MM.1S (cell line): ENCODE measurements at regions not wholly inside any gene's neighbourhood (a gene's known extent, or its start where the extent isn't known, plus 50 kb on each side); places are given as distances from the start of the nearest gene placed in this dataset.

Experiments
- DNase-seq: peaks from one replicate; pipeline ENCODE4 v3.0.0-alpha.2; 2015
- H2AFZ ChIP-seq: fragments of 300-600 bp; sonication (generic); 2 replicates; pipeline ENCODE4 v1.6.0; 2016; ENCODE audit warnings: antibody characterized with exemption, low read length
- H3F3A ChIP-seq: fragments of 300-600 bp; sonication (generic); 2 replicates; pipeline ENCODE4 v1.6.1; 2016; ENCODE audit warnings: mild to moderate bottlenecking, antibody characterized with exemption, low read length, moderate library complexity, mixed read lengths; ENCODE audit not compliant: insufficient read depth
- H3K27ac ChIP-seq: fragments of 300-600 bp; sonication (generic); 2 replicates; pipeline ENCODE4 v1.5.1; 2016; ENCODE audit warnings: mild to moderate bottlenecking, low read length
- H3K27me3 ChIP-seq: fragments of 300-600 bp; sonication (generic); replicated peaks from 2 replicates; pipeline ENCODE4 v1.6.0; 2016; ENCODE audit warnings: low read length; ENCODE audit not compliant: insufficient read depth
- H3K36me3 ChIP-seq: fragments of 300-600 bp; sonication (generic); replicated peaks from 2 replicates; pipeline ENCODE4 v1.6.1; 2016; ENCODE audit warnings: mild to moderate bottlenecking, low read length, mixed read lengths; ENCODE audit not compliant: insufficient read depth
- H3K4me1 ChIP-seq: fragments of 300-600 bp; sonication (generic); 2 replicates; pipeline ENCODE4 v1.6.1; 2016; ENCODE audit warnings: low read length, mixed read lengths
- H3K4me2 ChIP-seq: fragments of 300-600 bp; sonication (generic); 2 replicates; pipeline ENCODE4 v1.6.0; 2016; ENCODE audit warnings: low read depth, low read length
- H3K4me3 ChIP-seq: fragments of 300-600 bp; sonication (generic); 2 replicates; pipeline ENCODE4 v1.5.1; 2016; ENCODE audit warnings: low read length, mixed read lengths
- H3K79me2 ChIP-seq: fragments of 300-600 bp; sonication (generic); 2 replicates; pipeline ENCODE4 v1.6.1; 2016; ENCODE audit warnings: mixed run types, low read length, mixed read lengths
- H3K9ac ChIP-seq: fragments of 300-600 bp; sonication (generic); 2 replicates; pipeline ENCODE4 v1.6.1; 2016; ENCODE audit warnings: low read length, mixed read lengths
- H3K9me2 ChIP-seq: fragments of 300-600 bp; sonication (generic); replicated peaks from 2 replicates; pipeline ENCODE4 v1.6.1; 2016; ENCODE audit warnings: mild to moderate bottlenecking, low read length, mixed read lengths; ENCODE audit not compliant: insufficient read depth
- H3K9me3 ChIP-seq: fragments of 300-600 bp; sonication (generic); replicated peaks from 2 replicates; pipeline ENCODE4 v1.6.1; 2016; ENCODE audit warnings: mild to moderate bottlenecking, low read length, mixed read lengths; ENCODE audit not compliant: insufficient read depth
- H4K20me1 ChIP-seq: fragments of 300-600 bp; sonication (generic); 2 replicates; pipeline ENCODE4 v1.6.1; 2016; ENCODE audit warnings: mild to moderate bottlenecking, low read length, moderate library complexity, mixed read lengths; ENCODE audit not compliant: insufficient read depth
- EZH2 ChIP-seq: fragments of 300-600 bp; sonication (generic); optimal IDR thresholded peaks from 2 replicates; pipeline ENCODE3; 2017; ENCODE audit warnings: low read depth, mild to moderate bottlenecking, antibody characterized with exemption, low read length, mixed read lengths
- EZH2phosphoT487 ChIP-seq: fragments of 300-600 bp; sonication (generic); IDR thresholded peaks from 2 replicates; pipeline ENCODE4 v1.6.1; 2018; ENCODE audit warnings: antibody characterized with exemption, low read length
- TF ChIP-seq, protein P1 (sequence below): fragments of 300-600 bp; sonication (generic); IDR thresholded peaks from 2 replicates; pipeline ENCODE4 v1.5.1; 2016; ENCODE audit warnings: antibody characterized with exemption, low read length, mixed read lengths

DNA sequence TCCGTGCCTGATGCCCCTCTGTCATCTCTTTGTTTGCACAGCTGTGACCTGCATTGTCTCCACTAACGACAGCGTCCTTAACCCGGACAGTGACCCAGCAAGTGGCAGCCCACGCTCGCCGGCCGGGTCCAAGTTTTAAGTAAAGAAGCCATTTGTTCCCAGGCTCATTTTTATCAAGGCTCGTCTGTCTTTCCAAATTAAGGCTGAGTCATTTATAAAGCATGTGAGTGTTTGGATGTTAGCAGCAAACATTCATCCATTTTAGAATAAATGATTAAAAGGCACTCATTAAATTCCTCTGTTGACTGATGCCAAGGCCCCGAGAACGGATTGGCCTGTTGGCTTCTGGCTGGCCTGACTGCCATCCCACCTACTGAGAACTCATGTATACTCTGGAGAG is 514.5 kb downstream of the NPHP4 start:
- Histone ChIP-seq H3K4me3 (no peak overlapping the region), H4K20me1 (no peaks in the 10 kb centered on the region), H2AFZ (no peak overlapping the region), H3K4me2 (no peak overlapping the region), H3K27me3 (peaks cover 98% of the 10 kb centered on the region), H3K4me1 (no peaks in the 10 kb centered on the region), H3F3A (no peaks in the 10 kb centered on the region), H3K79me2 (no peaks in the 10 kb centered on the region), H3K9me2 (no peaks in the 10 kb centered on the region), H3K9ac (no peak overlapping the region), H3K9me3 (no peaks in the 10 kb centered on the region), H3K27ac (no peak overlapping the region), H3K36me3 (no peaks in the 10 kb centered on the region)
- DNase-seq, result no peak
- TF ChIP-seq, protein P1, sequence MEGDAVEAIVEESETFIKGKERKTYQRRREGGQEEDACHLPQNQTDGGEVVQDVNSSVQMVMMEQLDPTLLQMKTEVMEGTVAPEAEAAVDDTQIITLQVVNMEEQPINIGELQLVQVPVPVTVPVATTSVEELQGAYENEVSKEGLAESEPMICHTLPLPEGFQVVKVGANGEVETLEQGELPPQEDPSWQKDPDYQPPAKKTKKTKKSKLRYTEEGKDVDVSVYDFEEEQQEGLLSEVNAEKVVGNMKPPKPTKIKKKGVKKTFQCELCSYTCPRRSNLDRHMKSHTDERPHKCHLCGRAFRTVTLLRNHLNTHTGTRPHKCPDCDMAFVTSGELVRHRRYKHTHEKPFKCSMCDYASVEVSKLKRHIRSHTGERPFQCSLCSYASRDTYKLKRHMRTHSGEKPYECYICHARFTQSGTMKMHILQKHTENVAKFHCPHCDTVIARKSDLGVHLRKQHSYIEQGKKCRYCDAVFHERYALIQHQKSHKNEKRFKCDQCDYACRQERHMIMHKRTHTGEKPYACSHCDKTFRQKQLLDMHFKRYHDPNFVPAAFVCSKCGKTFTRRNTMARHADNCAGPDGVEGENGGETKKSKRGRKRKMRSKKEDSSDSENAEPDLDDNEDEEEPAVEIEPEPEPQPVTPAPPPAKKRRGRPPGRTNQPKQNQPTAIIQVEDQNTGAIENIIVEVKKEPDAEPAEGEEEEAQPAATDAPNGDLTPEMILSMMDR, result no peak
- TF ChIP-seq EZH2 (no peak), EZH2phosphoT487 (no peak)

DNA sequence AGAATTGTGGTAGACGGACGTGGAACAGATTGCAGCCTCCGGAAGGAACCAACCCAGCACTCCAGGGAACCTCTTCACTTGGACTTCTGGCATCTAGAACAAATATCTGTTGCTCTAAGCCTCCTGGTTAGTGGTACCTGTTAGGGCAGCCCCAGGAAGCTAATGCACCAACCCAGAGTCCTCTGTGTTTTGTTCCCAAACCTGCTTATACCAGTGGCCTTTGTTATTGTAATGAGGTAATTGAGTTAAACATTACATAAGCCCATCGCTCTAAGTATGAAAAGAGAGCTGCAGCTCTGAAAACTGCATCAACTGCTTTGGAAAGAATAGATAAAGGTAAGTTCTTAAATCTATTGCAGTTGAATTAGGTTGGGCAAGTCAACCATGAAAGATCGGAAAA is 516.7 kb downstream of the NPHP4 start:
- no peaks in the 10 kb centered on the region for H3K79me2 ChIP-seq
- DNase-seq, result no peak
- H4K20me1 ChIP-seq, result no peaks in the 10 kb centered on the region
- no peaks in the 10 kb centered on the region for H3K36me3 ChIP-seq
- H3K27ac ChIP-seq, result no peak overlapping the region
- H3K4me2 ChIP-seq, result no peak overlapping the region
- no peaks in the 10 kb centered on the region for H3K4me1 ChIP-seq
- H3K9ac ChIP-seq, result no peak overlapping the region
- H3K9me2 ChIP-seq, result no peaks in the 10 kb centered on the region
- TF ChIP-seq EZH2phosphoT487, result no peak
- TF ChIP-seq EZH2, result no peak
- TF ChIP-seq, protein P1, result no peak
- H2AFZ ChIP-seq, result no peak overlapping the region
- no peaks in the 10 kb centered on the region for H3K9me3 ChIP-seq
- H3K27me3 ChIP-seq, result peaks cover 99% of the 10 kb centered on the region
- no peak overlapping the region for H3K4me3 ChIP-seq
- no peaks in the 10 kb centered on the region for H3F3A ChIP-seq

DNA sequence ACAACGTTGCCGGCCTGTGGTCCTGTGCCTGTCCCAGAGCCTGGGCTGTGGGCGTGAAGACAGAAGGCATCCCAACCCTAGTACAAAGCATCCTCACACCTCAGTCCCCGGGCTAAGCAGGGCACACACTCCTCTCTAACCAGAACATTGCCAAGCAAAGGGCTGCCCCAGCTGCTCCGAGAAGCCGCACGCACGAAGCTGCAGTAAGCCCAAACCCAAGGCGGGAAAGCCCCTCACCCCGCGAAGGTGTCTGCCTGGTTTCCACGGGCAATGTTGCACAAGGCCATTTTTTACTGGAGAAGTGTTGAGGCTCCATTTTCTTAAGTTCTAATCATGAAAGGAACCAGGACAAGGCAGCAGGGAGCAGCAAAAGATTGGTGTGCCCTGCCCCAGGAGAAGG is 519.0 kb downstream of the NPHP4 start:
- no peak overlapping the region for H2AFZ ChIP-seq
- H3K4me3 ChIP-seq, result no peak overlapping the region
- no peaks in the 10 kb centered on the region for H3K9me3 ChIP-seq
- H3K36me3 ChIP-seq, result no peaks in the 10 kb centered on the region
- no peak for DNase-seq
- no peaks in the 10 kb centered on the region for H4K20me1 ChIP-seq
- no peaks in the 10 kb centered on the region for H3F3A ChIP-seq
- TF ChIP-seq, protein P1, result no peak
- TF ChIP-seq EZH2phosphoT487 (no peak), EZH2 (no peak)
- no peaks in the 10 kb centered on the region for H3K79me2 ChIP-seq
- H3K9ac ChIP-seq, result no peak overlapping the region
- H3K27ac ChIP-seq, result no peak overlapping the region
- no peak overlapping the region for H3K4me2 ChIP-seq
- H3K4me1 ChIP-seq, result no peaks in the 10 kb centered on the region
- no peaks in the 10 kb centered on the region for H3K9me2 ChIP-seq
- peaks cover 97% of the 10 kb centered on the region for H3K27me3 ChIP-seq
